ENCODE measurements at regions not wholly inside any gene's neighbourhood (a gene's known extent, or its start where the extent isn't known, plus 50 kb on each side); places are given as distances from the start of the nearest gene placed in this dataset.

GRCh38 chr4:1554876-1555265 lies 129.2 kb downstream of the FAM53A start:
- TF ChIP-seq CTCF (IDR thresholded peaks at IDR 0.05; ENCODE audit: insufficient read depth, low read length, poor library complexity, severe bottlenecking) (no peak), EZH2phosphoT487 (conservative IDR thresholded peaks at IDR 0.05; ENCODE audit: low read length) (no peak)
